ENCODE measurements at regions not wholly inside any gene's neighbourhood (a gene's known extent, or its start where the extent isn't known, plus 50 kb on each side); places are given as distances from the start of the nearest gene placed in this dataset.

GRCh38 chr3:130607553-130608154, 90.7 kb downstream of the COL6A6 start:
- TF ChIP-seq EZH2 (IDR thresholded peaks at IDR 0.05; ENCODE audit: low read length, missing control alignments), result no peak
- no peak for TF ChIP-seq CTCF (conservative IDR thresholded peaks at IDR 0.05 in 1 of 2, IDR thresholded peaks at IDR 0.05 in 1 of 2; ENCODE audit: low read depth in 1 of 2, low read length in 2 of 2)
